ENCODE measurements at regions not wholly inside any gene's neighbourhood (a gene's known extent, or its start where the extent isn't known, plus 50 kb on each side); places are given as distances from the start of the nearest gene placed in this dataset.
"Not testable (repeated sequence)": the region's sequence is repeated elsewhere in the genome, so short reads cannot be mapped to it uniquely, and the experiment has no call there.

DNA sequence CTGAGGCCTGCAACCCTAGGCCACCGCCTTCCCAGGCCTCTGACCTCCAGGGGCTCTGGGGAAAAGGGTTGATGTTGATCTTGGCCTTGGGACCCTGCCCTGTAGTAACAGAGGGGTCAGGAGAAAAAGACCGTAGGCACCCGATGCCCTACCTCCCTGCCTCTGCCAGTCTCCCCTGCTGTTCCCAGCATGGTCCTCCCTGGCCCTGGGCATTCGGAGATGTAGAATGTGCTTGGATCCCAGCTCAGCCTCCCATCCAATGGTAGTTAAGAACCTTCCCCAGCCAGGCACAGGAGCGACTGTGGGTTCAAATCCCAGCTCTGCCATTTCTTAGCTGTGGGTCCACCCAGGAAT is 72.0 kb upstream of the TARDBP start:
- DNase-seq (ENCODE audit: low read depth), result no peak

DNA sequence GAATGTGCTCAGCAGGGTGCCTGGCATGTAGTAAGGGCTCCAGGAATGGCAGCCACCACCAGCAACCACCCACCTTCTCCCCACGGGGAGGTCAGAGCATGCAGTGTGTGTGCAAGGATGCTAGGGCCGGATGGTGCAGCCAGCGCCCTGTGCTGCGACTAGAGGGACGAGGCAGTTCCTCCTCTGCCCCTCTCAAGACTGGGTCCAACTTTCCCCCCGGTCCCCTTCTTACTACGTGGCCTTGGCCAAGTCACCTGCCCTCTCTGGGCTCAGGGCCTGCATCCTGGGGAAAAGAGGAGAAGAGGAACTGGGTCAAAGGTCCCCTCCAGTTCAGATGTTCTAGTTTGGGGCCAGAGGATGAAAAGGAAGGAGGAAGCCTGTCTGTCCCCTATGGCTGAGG is 71.6 kb upstream of the TARDBP start:
- DNase-seq (ENCODE audit: low read depth), result no peak

DNA sequence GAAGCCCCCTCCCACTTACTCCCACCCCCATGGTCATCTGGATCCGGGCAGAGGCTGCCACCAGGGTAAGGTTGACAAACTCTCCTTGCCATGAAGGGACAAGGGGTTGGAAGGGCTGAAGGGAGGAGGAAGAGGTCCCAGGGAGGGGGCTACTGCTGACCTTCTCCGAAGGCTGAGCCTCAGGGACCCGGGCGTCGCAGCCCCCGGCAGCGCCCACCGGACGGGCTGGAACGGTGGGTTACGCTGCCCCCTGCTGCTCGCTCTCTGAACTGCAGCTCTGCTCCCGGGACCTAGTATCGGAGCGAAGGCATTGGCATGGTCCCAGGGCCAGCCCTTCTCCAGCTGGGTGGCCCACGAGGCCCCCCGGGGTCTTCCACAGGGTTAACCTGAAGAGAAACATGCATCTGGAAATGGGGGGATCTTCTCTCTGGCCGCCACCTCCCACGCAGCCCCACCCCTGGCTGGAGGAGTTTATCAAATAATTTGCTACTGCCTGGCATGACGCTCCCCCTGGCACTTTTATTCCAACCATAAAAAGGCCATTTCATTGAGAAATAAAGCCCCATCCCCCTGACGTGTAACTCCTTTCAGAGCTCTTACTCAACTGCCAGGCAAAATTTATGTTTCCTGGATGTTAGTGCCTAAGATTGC is 70.4 kb upstream of the TARDBP start:
- DNase-seq (ENCODE audit: low read depth), result peak; percentile 64

DNA sequence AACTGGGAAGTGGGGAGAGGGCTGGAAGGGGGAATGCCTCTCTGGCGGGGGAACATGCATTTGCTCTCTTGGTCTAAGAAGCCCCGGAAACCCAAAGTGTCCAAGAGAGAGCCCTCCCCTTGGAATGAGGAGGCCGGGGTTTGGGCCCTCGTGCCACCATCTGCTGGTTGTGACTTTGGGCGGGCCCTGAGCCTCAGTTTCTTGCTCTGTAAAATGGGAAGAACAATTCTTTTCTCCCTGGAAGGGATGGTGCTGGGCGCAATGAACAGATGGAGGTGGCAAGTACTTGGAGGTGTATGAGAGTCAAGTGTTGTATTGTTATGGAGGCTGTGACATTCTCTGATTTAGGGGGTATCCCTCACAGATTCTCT is 69.9 kb upstream of the TARDBP start:
- DNase-seq (ENCODE audit: low read depth), result no peak

DNA sequence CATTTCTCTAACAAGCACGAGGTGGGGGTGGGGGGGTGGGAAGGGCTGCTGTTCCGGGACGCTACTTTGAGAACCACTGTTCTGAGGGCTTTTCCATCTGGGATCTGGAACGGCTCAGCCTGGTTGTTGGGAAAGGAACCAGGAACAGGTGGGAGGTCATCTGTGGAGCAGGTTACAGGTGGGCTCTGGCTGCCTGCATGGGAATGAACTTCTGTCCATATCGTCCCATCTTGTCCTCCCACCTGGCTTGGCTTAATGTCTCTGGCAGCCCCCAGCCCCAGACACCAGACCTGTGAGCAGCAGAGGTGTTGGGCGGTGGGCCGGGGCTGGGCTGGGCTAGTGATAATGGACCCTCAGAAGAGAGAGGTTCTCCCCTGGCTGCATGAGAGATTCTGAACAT is 69.4 kb upstream of the TARDBP start:
- no peak for DNase-seq (ENCODE audit: low read depth)

DNA sequence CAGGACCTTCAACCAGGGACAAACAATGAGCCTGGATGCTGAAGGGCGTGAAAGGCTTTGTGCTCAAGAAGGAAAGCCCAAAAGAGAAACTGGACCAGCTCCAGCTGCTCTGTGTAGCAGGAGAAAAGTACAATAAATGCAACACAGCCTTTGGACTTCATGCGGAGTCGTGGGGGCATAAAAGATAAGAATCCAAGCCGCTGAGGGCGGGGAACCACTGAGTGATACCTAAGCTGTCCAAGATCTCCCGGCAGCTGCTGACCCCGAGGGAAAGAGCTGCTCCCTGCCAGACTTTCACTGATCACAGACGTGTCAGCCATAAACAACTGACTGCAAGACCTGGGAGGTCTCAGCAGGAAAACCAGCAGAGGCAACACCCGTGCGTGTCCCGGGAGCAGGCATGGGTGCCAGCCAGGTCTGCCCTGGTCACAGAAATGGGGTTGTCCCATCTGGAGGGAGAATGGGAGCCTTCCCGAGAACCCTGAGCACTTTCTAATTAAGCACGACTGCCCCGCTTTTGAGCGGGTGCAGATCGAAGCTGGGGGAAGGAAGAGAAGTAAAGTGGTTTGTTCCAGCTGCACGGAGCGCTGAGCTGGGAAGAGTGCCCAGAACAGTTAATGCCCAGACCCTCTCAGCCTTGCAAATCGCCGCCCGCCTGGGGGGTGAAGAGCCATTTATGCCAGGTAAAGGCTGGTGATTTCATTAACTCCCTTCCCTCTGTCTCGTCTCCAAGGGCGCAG is 68.3 kb upstream of the TARDBP start:
- DNase-seq (ENCODE audit: low read depth), result peak; percentile 33

DNA sequence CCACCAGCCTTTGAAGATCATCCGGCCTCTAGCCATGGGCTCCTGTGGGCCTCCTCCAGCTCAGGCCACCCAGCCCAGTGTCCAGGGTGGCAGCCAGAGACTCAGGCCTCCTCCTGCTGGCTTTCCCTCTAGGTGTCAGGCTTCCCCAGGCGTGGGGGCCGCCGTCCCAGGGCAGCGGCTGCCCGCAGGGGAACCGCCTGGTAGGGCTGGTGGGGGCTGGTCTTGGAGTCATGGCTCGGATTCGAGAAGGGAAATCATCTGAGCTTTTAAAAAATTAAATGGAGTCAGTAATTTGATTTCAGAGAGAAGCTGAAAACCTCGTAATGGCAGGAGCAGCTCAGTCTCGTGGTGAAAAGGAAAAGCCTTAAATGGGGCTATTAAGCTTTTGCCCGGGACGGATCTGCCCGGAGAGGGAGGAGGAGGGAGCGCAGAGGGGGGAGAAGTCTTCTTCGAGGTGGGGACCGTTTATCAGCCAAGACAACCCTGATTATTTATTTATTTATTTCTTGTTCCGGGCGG is 66.4 kb upstream of the TARDBP start:
- DNase-seq (ENCODE audit: low read depth), result no peak

DNA sequence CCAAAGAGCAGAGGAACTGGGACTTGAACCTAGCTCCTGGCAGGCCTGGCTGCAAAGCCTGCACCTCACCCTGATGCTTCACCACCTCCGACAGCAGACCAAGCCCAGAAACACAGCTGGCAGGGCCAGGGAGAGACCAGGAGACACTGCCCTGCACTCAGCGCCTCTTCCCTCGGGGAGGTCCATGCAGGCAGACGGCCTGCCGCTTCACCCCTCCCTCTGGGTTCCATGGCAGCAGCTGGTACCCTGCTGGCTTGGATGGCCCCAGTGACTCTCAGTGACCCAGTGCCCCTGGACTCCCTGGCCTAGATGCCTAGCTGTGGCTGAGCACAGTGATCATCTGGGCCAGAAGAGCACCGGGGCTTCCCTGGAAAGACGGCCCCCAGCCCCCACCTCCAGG is 65.3 kb upstream of the TARDBP start:
- DNase-seq (ENCODE audit: low read depth), result no peak

DNA sequence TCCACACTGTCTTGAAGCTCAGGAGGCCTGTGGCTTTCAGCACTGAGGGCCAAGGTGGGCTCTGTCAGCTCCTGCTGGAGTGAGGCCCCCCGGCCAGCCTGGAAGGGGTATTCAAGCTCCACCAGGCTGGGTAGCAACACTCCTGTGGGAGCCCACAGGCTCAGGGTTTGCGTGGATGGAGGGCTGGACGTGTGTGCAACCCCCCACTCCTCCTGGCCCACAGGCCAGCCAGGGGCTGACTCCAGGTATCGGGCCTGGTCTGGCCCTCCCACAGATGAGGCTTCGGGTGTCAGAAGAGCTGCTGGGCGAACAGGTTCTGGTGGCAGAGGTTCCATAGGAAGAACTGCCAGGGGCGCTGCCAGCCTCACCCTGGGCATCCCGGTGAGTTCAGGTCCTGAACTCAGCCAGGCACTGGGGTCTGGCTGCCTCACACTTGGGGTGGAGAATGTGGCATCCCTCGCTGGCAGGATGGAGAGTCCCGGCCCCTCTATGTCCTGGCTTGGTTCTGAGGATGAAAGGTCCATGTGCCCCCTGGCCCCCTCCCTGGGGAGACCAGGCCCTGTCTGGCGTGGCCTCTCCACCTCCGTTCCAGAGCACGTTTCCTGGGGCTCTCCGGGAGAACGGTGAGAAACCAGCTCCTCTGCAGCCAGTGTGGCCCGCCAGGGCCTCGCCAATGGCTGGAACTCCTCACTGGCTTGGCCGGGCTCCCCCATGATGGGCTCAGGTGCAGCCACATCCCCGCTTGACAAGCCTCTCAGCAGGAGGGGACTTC is 64.6 kb upstream of the TARDBP start:
- no peak for DNase-seq (ENCODE audit: low read depth)

DNA sequence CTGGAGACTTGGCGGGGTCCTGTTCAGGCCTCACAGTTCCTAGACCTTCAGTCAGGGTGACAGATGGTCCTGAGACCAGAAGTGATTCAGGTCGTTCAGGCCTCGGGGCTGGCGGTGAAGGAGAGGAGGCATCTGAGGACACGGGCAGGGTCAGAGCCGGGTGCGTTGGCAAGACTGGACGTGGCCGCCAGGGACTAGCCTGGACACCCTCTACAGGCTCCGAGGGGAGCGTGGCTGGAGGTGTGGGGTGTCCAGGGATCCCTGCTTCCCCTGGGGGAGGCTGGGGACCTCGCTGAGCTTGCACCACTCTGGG is 64.0 kb upstream of the TARDBP start:
- no peak for DNase-seq (ENCODE audit: low read depth)

DNA sequence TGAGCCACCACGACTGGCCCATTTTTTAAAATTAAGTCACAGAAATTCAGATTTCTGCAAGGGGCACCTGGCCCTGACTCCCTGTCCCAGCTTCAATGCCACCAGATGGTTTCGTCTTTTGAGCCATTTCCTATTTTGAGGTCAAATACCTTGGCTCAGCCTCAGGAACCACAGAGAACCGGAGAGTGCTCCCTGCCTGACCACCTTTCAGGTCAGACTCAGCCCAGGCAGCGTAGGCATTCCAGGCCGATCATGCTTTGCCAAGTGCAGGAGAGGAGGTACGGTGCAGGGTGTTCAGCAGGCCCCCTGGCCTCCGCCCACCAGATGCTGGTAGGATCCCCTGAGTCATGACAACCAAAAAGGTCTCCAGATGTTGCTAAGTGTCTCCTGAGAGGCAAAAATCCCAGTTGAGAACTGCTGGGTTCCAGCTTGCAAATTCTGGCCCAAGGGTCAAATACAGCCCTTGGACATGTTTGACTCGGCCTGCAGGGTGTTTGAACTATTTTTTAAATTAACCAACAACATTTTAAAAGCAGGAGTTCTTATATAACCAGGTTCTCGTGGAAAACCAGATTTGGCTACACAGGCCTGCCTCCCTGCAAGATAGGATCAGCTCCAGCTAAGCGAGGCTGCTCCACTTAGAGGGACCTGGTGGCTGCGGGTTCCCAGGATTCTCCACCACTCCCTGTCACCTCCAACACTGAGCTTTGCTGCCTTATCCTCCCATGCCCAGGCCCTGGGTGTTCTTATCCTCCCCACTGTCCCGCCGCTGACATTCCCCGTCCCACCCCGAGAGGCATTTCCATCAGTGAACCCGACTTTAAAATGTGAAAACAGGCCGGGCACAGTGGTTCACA is 61.9 kb upstream of the TARDBP start:
- DNase-seq (ENCODE audit: low read depth), result no peak

DNA sequence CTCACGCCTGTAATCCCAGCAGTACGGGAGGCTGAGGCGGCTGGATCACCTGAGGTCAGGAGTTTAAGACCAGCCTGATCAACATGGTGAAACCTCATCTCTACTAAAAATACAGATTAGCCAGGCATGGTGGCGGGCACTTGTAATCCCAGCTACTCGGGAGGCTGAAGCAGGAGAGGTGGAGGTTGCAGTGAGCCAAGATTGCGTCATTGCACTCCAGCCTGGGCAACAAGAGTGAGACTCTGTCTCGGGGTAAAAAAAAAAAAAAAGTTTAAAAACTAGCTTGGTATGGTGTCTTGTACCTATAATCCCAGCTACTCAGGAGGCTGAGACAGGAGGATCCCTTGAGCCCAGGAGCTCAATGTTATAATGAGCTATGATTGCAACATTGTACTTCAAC is 61.2 kb upstream of the TARDBP start:
- not testable (repeated sequence) for DNase-seq (ENCODE audit: low read depth)

DNA sequence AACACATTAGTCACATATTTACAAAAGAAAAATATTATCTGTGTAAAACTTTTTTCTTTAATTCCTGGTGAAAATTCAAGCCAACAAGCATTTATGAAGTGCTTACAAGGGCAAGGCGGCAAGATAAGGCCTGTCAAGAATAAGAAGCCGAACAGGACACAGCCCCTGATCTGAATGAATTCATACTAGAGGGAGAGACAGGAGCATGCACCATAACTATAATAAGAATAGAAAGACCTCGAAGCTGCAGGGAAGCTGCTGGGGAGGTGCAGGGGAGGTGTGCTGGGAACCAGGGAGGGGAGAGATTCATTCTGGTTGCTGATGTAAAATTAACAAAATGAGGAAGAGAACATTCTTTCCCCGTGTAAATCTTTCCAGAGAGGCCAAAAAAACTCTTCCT is 60.5 kb upstream of the TARDBP start:
- DNase-seq (ENCODE audit: low read depth), result no peak

DNA sequence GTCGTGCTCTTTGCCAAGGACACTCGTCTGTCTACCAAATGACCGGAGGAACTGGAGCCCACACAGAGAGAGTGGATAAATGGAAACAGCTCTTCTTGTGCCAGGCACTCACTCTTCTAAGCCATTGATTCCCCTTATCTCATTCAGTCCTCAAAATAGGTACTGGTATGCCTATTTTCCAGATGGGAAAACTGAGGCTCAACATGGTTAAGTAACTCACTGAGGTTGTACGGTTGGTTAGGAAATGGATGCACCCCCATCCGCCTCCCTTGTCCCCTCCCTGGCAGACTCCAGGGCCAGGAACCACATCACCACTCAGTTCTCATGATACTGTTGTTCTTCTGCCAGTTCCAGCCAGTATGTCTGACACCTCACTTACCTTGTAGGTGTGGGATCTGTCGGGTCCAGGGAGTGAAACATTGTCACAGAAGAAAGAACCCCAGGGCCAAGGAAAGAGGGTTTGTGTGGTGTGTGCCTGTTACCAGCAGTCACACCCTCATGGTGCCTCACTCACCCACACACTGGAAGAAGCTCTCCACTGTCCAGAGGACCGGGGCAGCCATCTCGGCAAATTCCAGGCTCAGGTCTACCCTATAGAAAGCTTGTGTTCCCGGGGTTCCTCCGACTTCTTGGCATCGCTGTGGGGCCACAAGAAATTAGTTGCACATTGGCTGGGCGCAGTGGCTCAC is 58.8 kb upstream of the TARDBP start:
- no peak for DNase-seq (ENCODE audit: low read depth)

DNA sequence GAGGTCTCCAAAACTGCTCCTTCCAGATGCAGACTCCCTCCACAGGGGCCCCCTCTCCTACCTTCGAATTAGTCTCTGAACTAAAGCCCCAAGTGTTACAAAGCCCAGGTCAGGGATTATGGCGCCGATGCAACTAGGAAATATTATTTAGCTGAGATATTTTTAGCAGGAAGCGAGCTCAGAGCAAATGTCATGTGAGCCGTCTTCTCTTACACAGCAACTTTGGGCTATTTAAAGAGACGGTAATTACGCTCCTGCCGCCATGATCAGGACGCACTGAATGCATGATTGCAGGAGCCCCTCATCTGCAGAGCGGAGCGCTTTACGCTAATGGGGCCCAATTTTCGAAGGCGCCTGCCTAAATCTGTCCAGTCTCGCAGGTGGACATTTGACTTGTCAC is 55.3 kb upstream of the TARDBP start:
- no peak for DNase-seq (ENCODE audit: low read depth)

DNA sequence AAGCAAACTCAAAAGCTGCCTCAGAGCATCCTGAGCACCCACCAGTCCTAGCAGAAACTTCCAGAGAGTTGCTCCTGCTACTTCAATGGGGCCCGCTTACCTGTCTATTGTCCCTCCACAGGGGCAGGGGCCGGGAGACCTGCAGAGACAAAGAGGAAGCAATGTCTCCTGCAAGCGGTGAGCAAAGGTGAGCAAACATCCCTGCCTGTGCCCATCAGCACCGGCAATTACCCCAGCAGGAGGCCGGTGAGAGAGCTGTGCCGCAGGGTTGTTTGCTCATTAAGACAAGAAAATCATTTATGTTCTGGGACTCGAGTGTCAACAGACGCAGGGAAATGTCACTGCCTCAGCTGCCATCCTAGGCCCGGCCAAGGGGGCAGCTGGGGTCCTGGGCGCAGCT is 53.8 kb upstream of the TARDBP start:
- no peak for DNase-seq (ENCODE audit: low read depth)

DNA sequence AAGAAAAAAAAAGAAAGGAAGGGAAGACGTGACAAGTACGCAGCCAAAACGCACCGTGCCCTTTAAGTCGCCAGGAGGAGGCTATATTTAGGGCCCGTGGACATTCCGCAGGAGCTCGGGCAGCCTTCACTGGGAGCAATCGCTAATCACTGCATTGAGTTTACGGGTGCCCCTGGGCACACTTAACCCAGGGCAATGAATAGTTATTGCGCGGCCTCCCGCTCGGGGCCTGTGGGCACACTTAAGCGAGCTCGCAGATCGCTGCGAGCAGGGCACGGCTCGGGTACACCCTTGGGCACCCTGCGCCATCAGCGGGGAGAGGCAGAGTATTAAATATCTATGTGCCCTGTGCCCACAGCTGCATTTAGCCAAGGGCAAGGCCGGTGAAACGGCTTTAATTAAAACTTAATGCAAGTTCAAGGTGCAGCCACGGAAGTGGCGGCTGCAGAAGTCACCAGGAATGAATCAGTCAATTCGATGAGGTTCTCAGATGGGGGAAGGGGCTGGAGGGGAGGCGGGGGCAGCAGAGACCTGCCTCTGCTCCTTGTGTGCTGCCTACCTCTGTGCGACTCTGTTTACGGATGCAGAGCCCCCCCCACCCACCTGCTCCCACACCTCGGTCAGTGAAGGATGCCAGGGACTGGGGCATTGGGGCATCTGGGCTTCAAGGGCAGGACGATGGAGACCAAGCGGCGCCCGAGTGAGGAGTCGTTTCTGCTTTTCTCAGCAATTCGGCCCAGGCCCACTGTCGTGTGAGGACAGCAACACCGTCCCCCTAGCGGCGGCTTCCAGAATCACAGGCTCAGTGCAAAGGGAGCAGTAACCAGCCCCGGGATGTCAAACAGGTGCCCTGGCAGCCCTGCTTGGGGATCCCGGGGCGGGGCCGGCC is 51.8 kb upstream of the TARDBP start:
- peak; percentile 82 for DNase-seq (ENCODE audit: low read depth)

DNA sequence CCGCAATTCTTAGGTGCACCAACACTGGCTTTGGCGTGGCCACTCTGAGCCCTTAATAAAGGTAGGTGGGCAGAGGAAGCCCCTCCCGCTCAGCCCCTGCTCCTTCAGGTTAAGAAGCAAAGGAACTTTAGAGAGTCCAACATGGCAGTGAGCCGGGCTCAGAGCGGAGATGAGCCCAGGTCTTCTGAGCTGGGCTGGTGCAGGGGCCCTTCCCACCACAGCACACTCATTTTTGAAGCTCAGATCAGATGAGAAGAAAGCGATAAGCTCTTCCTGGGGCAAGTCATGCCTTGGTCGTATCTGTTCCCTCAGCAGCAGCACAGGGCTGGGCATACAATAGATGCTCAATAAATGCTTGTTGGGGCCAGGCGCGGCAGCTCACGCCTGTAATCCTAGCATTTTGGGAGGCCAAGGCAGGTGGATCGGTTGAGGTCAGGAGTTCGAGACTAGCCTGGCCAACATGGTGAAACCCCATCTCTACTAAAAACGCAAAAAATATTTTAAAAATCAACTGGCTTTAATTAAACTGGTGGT is 51.1 kb upstream of the TARDBP start:
- DNase-seq (ENCODE audit: low read depth), result no peak

DNA sequence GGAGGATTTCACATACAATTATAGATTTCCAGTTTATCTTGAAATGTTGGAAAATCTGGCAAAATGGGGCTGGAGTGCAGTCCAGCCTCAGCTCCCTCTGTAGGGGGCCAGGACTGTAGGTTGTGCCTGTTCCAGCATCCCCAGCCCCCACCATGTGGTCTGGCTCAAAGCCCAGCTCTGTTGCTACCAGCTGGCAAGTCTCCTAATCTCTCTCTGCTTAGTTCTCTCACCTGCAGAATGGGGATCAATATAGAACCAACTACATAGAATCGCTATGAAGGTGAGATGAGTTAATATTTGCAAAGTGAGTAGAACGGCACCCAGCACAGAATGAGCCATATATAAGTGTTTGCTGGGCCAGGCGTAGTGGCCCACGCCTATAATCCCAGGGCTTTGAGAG is 50.0 kb upstream of the TARDBP start:
- DNase-seq (ENCODE audit: low read depth), result peak; percentile 76

Measured in Daoy (cell line).